CD4-positive, alpha-beta T cell (primary cell): ENCODE measurements at regions not wholly inside any gene's neighbourhood (a gene's known extent, or its start where the extent isn't known, plus 50 kb on each side); places are given as distances from the start of the nearest gene placed in this dataset.

Experiments
- ATAC-seq: fragments of 200-7000 bp; cut with Tn5 transposase; one replicate; pipeline ENCODE4 v1.10.0; 2022; ENCODE audit warnings: mild to moderate bottlenecking; ENCODE audit not compliant: poor library complexity
- CTCF ChIA-PET: fragments of 350-600 bp; sonication (Branson Sonifier 250); formaldehyde crosslinking; loops from one replicate; lab custom pipeline; 2021; ENCODE audit warnings: antibody characterized with exemption, inconsistent platforms; lab: Charles Lee
- POLR2A ChIA-PET: fragments of 350-600 bp; sonication (Branson Sonifier 250); formaldehyde crosslinking; loops from one replicate; lab custom pipeline; 2021; ENCODE audit warnings: antibody characterized with exemption, inconsistent platforms; lab: Charles Lee
- DNase-seq, 14 experiments: peaks; one replicate each; pipeline ENCODE4 v3.0.0-alpha.2; 2013 to 2020; ENCODE audit warnings: mixed read lengths in 2 of 14
- H3K27ac ChIP-seq, 2 donors: one replicate each; pipeline versions ENCODE4 v1.5.1 to v1.7.0; 2013; ENCODE audit warnings: low read length in 2 of 2, low read depth in 1 of 2, mild to moderate bottlenecking in 1 of 2
- H3K27me3 ChIP-seq, 2 experiments: 1 replicate in 1 of 2; 2 replicates in 1 of 2; pipeline versions ENCODE4 v1.6.1 to v1.7.0; 2013; ENCODE audit warnings: low read length in 2 of 2, control low read depth in 1 of 2, mild to moderate bottlenecking in 1 of 2, moderate library complexity in 1 of 2; ENCODE audit not compliant: insufficient read depth in 2 of 2, control insufficient read depth in 1 of 2
- H3K36me3 ChIP-seq: one replicate; pipeline ENCODE4 v1.6.1; 2013; ENCODE audit warnings: low read length, control low read depth; ENCODE audit not compliant: insufficient read depth
- H3K4me1 ChIP-seq: one replicate; pipeline ENCODE4 v1.6.1; 2013; ENCODE audit warnings: low read length, control low read depth; ENCODE audit not compliant: insufficient read depth
- H3K4me3 ChIP-seq: one replicate; pipeline ENCODE4 v1.5.1; 2013; ENCODE audit warnings: mild to moderate bottlenecking, low read length, moderate library complexity
- H3K9me3 ChIP-seq, 2 experiments: 1 replicate in 1 of 2; 2 replicates in 1 of 2; pipeline versions ENCODE4 v1.6.1 to v1.7.0; 2013; ENCODE audit warnings: low read length in 2 of 2, mild to moderate bottlenecking in 2 of 2, control low read depth in 1 of 2, moderate library complexity in 1 of 2; ENCODE audit not compliant: control insufficient read depth in 1 of 2, insufficient read depth in 1 of 2
- H3K27ac Mint-ChIP-seq: one replicate; pipeline ENCODE4 v1.8.0; 2020; ENCODE audit warnings: mixed read lengths
- H3K27me3 Mint-ChIP-seq: one replicate; pipeline ENCODE4 v1.8.0; 2021; ENCODE audit warnings: mixed read lengths
- H3K36me3 Mint-ChIP-seq: one replicate; pipeline ENCODE4 v1.8.0; 2021; ENCODE audit warnings: low read depth, mixed read lengths
- H3K4me1 Mint-ChIP-seq: one replicate; pipeline ENCODE4 v1.8.0; 2021; ENCODE audit warnings: low read depth, mixed read lengths
- H3K4me3 Mint-ChIP-seq: one replicate; pipeline ENCODE4 v1.8.0; 2020; ENCODE audit warnings: mild to moderate bottlenecking, mixed read lengths
- H3K9me3 Mint-ChIP-seq: one replicate; pipeline ENCODE4 v1.8.0; 2020; ENCODE audit warnings: mixed read lengths
- CTCF ChIP-seq: fragments of 200-600 bp; IDR thresholded peaks from one replicate; pipeline ENCODE4 v1.8.0; 2022; ENCODE audit warnings: antibody characterized with exemption, mild to moderate bottlenecking
- intact Hi-C, 2 experiments: fragments of 100-400 bp; cut with DNase I in 1 of 2; cut with micrococcal nuclease in 1 of 2; formaldehyde crosslinking; loops; one replicate each; pipeline versions ENCODE4 v1.15.1 to v1.9.0; 2023 to 2025; cut with DNase I, micrococcal nuclease

- POLR2A ChIA-PET, result no interaction called here
Measured at GRCh38 chr3:72370947-72371346, 477.3 kb downstream of the SHQ1 start.

GRCh38 chr3:72369681-72370080 lies 478.6 kb downstream of the SHQ1 start:
- ATAC-seq (no peak), DNase-seq (no peak)
- H3K36me3 Mint-ChIP-seq, result no peaks in the 10 kb centered on the region
- peaks cover 36% of the 10 kb centered on the region for H3K4me1 Mint-ChIP-seq
- ChIA-PET POLR2A (no interaction called here), CTCF (no interaction called here)
- H3K27me3 Mint-ChIP-seq, result no peaks in the 10 kb centered on the region
- no peaks in the 10 kb centered on the region for H3K27me3 ChIP-seq
- H3K9me3 ChIP-seq, result no peaks in the 10 kb centered on the region
- H3K27ac Mint-ChIP-seq, result no peak overlapping the region
- H3K36me3 ChIP-seq, result no peaks in the 10 kb centered on the region
- no peak overlapping the region for H3K4me3 ChIP-seq
- H3K4me1 ChIP-seq, result peaks cover 9% of the 10 kb centered on the region
- H3K4me3 Mint-ChIP-seq, result no peak overlapping the region
- H3K27ac ChIP-seq, result no peak overlapping the region
- H3K9me3 Mint-ChIP-seq, result no peaks in the 10 kb centered on the region
- no peak for TF ChIP-seq CTCF
- intact Hi-C loops, result no loop called here

More at GRCh38 chr3:72370947-72371346, 477.3 kb downstream of the SHQ1 start:
- Mint-ChIP-seq H3K27ac (no peak overlapping the region), H3K4me1 (peaks cover 49% of the 10 kb centered on the region), H3K9me3 (no peaks in the 10 kb centered on the region), H3K36me3 (no peaks in the 10 kb centered on the region), H3K4me3 (no peak overlapping the region), H3K27me3 (no peaks in the 10 kb centered on the region)
- TF ChIP-seq CTCF, result no peak
- DNase-seq (no peak), ATAC-seq (no peak)
- H3K4me1 ChIP-seq, result peaks cover 9% of the 10 kb centered on the region
- H3K27ac ChIP-seq, result no peak overlapping the region
- intact Hi-C loops, result no loop called here
- no peak overlapping the region for H3K4me3 ChIP-seq
- H3K9me3 ChIP-seq, result no peaks in the 10 kb centered on the region
- CTCF ChIA-PET, result no interaction called here
- no peaks in the 10 kb centered on the region for H3K36me3 ChIP-seq
- no peaks in the 10 kb centered on the region for H3K27me3 ChIP-seq

- DNase-seq (no peak), ATAC-seq (no peak)
- H3K4me1 ChIP-seq, result peaks cover 9% of the 10 kb centered on the region
- ChIA-PET POLR2A (no interaction called here), CTCF (no interaction called here)
- no peaks in the 10 kb centered on the region for H3K36me3 ChIP-seq
- no peak overlapping the region for H3K27ac ChIP-seq
- H3K4me3 Mint-ChIP-seq, result no peak overlapping the region
- no peak overlapping the region for H3K27ac Mint-ChIP-seq
- H3K27me3 Mint-ChIP-seq, result no peaks in the 10 kb centered on the region
- TF ChIP-seq CTCF, result no peak
- H3K4me1 Mint-ChIP-seq, result peaks cover 24% of the 10 kb centered on the region
- no peaks in the 10 kb centered on the region for H3K36me3 Mint-ChIP-seq
- no peak overlapping the region for H3K4me3 ChIP-seq
- intact Hi-C loops, result no loop called here
- no peaks in the 10 kb centered on the region for H3K9me3 ChIP-seq
- no peaks in the 10 kb centered on the region for H3K9me3 Mint-ChIP-seq
- no peaks in the 10 kb centered on the region for H3K27me3 ChIP-seq
Measured at GRCh38 chr3:72368331-72368975, 479.8 kb downstream of the SHQ1 start.
